Neuronal stem cell (in vitro differentiated cells): ENCODE measurements at regions not wholly inside any gene's neighbourhood (a gene's known extent, or its start where the extent isn't known, plus 50 kb on each side); places are given as distances from the start of the nearest gene placed in this dataset.

Experiments used
- DNase-seq: peaks from one replicate; pipeline ENCODE4 v3.0.0-alpha.2; 2013; ENCODE audit warnings: low spot score
- H2AFZ ChIP-seq: one replicate; pipeline ENCODE4 v1.6.1; 2013; ENCODE audit warnings: mild to moderate bottlenecking, low read length, inconsistent platforms
- H2AK5ac ChIP-seq: 2 replicates; pipeline ENCODE4 v1.6.1; 2013; ENCODE audit warnings: low read depth, mild to moderate bottlenecking, inconsistent platforms, low read length, moderate library complexity, mixed read lengths
- H2BK120ac ChIP-seq: 2 replicates; pipeline ENCODE4 v1.6.1; 2013; ENCODE audit warnings: low read depth, mild to moderate bottlenecking, inconsistent platforms, low read length, moderate library complexity, mixed read lengths
- H2BK12ac ChIP-seq: one replicate; pipeline ENCODE4 v1.6.1; 2013; ENCODE audit warnings: low read length, inconsistent platforms
- H2BK15ac ChIP-seq: 2 replicates; pipeline ENCODE4 v1.6.1; 2013; ENCODE audit warnings: mild to moderate bottlenecking, low read length, inconsistent platforms, mixed read lengths
- H2BK5ac ChIP-seq: one replicate; pipeline ENCODE4 v1.6.1; 2013; ENCODE audit warnings: inconsistent platforms, mild to moderate bottlenecking, low read length, moderate library complexity
- H3K14ac ChIP-seq: one replicate; pipeline ENCODE4 v1.6.1; 2013; ENCODE audit warnings: low read length, inconsistent platforms
- H3K18ac ChIP-seq: 2 replicates; pipeline ENCODE4 v1.6.1; 2013; ENCODE audit warnings: low read length, inconsistent platforms
- H3K23ac ChIP-seq: 2 replicates; pipeline ENCODE4 v1.6.1; 2013; ENCODE audit warnings: low read depth, mild to moderate bottlenecking, mixed read lengths, low read length, inconsistent platforms; ENCODE audit not compliant: poor library complexity
- H3K27ac ChIP-seq: replicated peaks from 3 replicates; pipeline ENCODE4 v1.5.1; 2013; ENCODE audit warnings: low read length, inconsistent platforms
- H3K27me3 ChIP-seq, 3 experiments: 2 replicates each; pipeline ENCODE4 v1.6.1; 2013; ENCODE audit warnings: low read length in 3 of 3, mild to moderate bottlenecking in 2 of 3, inconsistent platforms in 1 of 3, low read depth in 1 of 3, mixed read lengths in 1 of 3, moderate library complexity in 1 of 3; ENCODE audit not compliant: control insufficient read depth in 3 of 3, insufficient read depth in 3 of 3
- H3K36me3 ChIP-seq, 2 donors: replicated peaks in 1 of 2; 2 replicates each; pipeline ENCODE4 v1.6.1; 2013; ENCODE audit warnings: low read length in 2 of 2; ENCODE audit not compliant: control insufficient read depth in 2 of 2, insufficient read depth in 2 of 2
- H3K4ac ChIP-seq: 2 replicates; pipeline ENCODE4 v1.6.1; 2013; ENCODE audit warnings: inconsistent platforms, mild to moderate bottlenecking, low read length, moderate library complexity
- H3K4me1 ChIP-seq, 2 donors: 1 replicate in 1 of 2; 2 replicates in 1 of 2; pipeline ENCODE4 v1.6.1; 2013; ENCODE audit warnings: low read length in 2 of 2, low read depth in 1 of 2; ENCODE audit not compliant: control insufficient read depth in 2 of 2, insufficient read depth in 1 of 2
- H3K4me2 ChIP-seq: one replicate; pipeline ENCODE4 v1.6.1; 2013; ENCODE audit warnings: mild to moderate bottlenecking, low read length, inconsistent platforms; ENCODE audit not compliant: insufficient read depth, poor library complexity, severe bottlenecking
- H3K4me3 ChIP-seq, 2 donors: 2 replicates each; pipeline ENCODE4 v1.5.1; 2013; ENCODE audit warnings: low read length in 2 of 2, mild to moderate bottlenecking in 2 of 2, inconsistent platforms in 1 of 2, moderate library complexity in 1 of 2
- H3K79me1 ChIP-seq: one replicate; pipeline ENCODE4 v1.6.1; 2013; ENCODE audit warnings: low read depth, mild to moderate bottlenecking, inconsistent platforms, low read length, moderate library complexity
- H3K9ac ChIP-seq: one replicate; pipeline ENCODE4 v1.6.1; 2013; ENCODE audit warnings: mild to moderate bottlenecking, low read depth, low read length, inconsistent platforms; ENCODE audit not compliant: poor library complexity
- H3K9me3 ChIP-seq, 2 donors: replicated peaks in 1 of 2; 2 replicates each; pipeline versions ENCODE3 to v1.6.1; 2013; ENCODE audit warnings: low read length in 2 of 2, mild to moderate bottlenecking in 2 of 2, inconsistent platforms in 1 of 2, low read depth in 1 of 2, mixed read lengths in 1 of 2, moderate library complexity in 1 of 2; ENCODE audit not compliant: control insufficient read depth in 2 of 2, insufficient read depth in 1 of 2
- H4K8ac ChIP-seq: one replicate; pipeline ENCODE4 v1.6.1; 2013; ENCODE audit warnings: low read depth, mild to moderate bottlenecking, inconsistent platforms, low read length, moderate library complexity
- H4K91ac ChIP-seq: one replicate; pipeline ENCODE4 v1.6.1; 2013; ENCODE audit warnings: low read length, low read depth, mild to moderate bottlenecking, inconsistent platforms; ENCODE audit not compliant: poor library complexity
- WGBS, 2 donors: extraction: QIAGEN DNeasy Blood & Tissue Kit; methylation state at CpG; one replicate each; pipeline ENCODE4 v1.1.7; 2013; ENCODE audit warnings: missing lambda C conversion rate in 2 of 2, mixed read lengths in 1 of 2; ENCODE audit not compliant: insufficient read length in 2 of 2, insufficient replicate concordance in 1 of 2; ENCODE audit errors: extremely low coverage in 2 of 2; 5-methylcytosine and 5-hydroxymethylcytosine counted together

GRCh38 chr17:57203040-57203439 is 53.3 kb upstream of the MSI2 start:
- H3K9ac ChIP-seq: no peak overlapping the region
- H2BK120ac ChIP-seq: no peak overlapping the region
- H2AK5ac ChIP-seq: no peak overlapping the region
- H3K14ac ChIP-seq: no peak overlapping the region
- no peak overlapping the region for H2BK12ac ChIP-seq
- no CpG with 5 or more reads among the region's 3 CpGs for WGBS, 2 donors
- no peak overlapping the region for H3K18ac ChIP-seq
- H3K9me3 ChIP-seq: peaks cover 0 to 6% of the 10 kb centered on the region in 2 donors
- no peak overlapping the region for H3K27ac ChIP-seq
- H3K4me1 ChIP-seq: peaks cover 0 to 4% of the 10 kb centered on the region in 2 donors
- H3K79me1 ChIP-seq: no peaks in the 10 kb centered on the region
- peaks cover 0 to 22% (median 0%) of the 10 kb centered on the region in 3 experiments for H3K27me3 ChIP-seq
- no peaks in the 10 kb centered on the region for H3K36me3 ChIP-seq
- no peak overlapping the region for H4K91ac ChIP-seq
- H2AFZ ChIP-seq: no peak overlapping the region
- H3K4ac ChIP-seq: no peak overlapping the region
- H4K8ac ChIP-seq: no peak overlapping the region
- H3K4me3 ChIP-seq: no peak overlapping the region
- no peak overlapping the region for H2BK5ac ChIP-seq
- no peak overlapping the region for H3K23ac ChIP-seq
- H2BK15ac ChIP-seq: no peak overlapping the region
- no peak for DNase-seq
- H3K4me2 ChIP-seq: no peak overlapping the region
